Fibroblast of lung (primary cell): ENCODE measurements at regions not wholly inside any gene's neighbourhood (a gene's known extent, or its start where the extent isn't known, plus 50 kb on each side); places are given as distances from the start of the nearest gene placed in this dataset.

Experiments
- CTCF ChIP-seq, 2 donors: IDR thresholded peaks in 1 of 2; conservative IDR thresholded peaks in 1 of 2; 1 replicate in 1 of 2; 2 replicates in 1 of 2; pipeline ENCODE4 v1.5.1; 2011 to 2012; ENCODE audit warnings: low read length in 2 of 2, control low read depth in 1 of 2, inconsistent platforms in 1 of 2, low read depth in 1 of 2, mild to moderate bottlenecking in 1 of 2
- EZH2 ChIP-seq: IDR thresholded peaks from 2 replicates; pipeline ENCODE4 v1.5.1; 2012; ENCODE audit warnings: low read length, control low read depth, mild to moderate bottlenecking; ENCODE audit errors: missing control alignments

DNA sequence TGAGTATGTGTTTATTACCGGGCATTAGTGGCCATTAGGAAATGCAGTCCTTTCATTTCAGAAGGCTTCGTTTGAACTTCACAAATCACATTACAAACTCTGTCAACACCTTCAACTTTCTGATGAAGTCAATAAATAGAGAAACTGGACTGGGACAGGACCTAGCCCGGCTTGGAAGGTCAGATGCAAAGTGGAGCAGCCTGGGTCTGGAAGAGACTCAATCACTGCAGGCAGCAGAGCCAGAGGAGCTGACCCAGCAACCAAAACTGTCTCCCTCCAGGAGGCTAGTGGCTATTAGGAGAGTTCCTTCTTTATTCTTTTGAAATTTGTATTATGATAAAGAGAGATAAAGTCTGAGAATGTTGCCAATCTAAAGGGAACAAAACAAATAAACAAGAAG, 167.2 kb upstream of the SPOPL start:
- TF ChIP-seq CTCF (conservative IDR thresholded peaks at IDR 0.05 in 1 of 2, IDR thresholded peaks at IDR 0.05 in 1 of 2; ENCODE audit: low read depth in 1 of 2, low read length in 2 of 2) (no peak), EZH2 (no peak)
